ENCODE measurements at regions not wholly inside any gene's neighbourhood (a gene's known extent, or its start where the extent isn't known, plus 50 kb on each side); places are given as distances from the start of the nearest gene placed in this dataset.
"Not testable (repeated sequence)": the region's sequence is repeated elsewhere in the genome, so short reads cannot be mapped to it uniquely, and the experiment has no call there.

DNA sequence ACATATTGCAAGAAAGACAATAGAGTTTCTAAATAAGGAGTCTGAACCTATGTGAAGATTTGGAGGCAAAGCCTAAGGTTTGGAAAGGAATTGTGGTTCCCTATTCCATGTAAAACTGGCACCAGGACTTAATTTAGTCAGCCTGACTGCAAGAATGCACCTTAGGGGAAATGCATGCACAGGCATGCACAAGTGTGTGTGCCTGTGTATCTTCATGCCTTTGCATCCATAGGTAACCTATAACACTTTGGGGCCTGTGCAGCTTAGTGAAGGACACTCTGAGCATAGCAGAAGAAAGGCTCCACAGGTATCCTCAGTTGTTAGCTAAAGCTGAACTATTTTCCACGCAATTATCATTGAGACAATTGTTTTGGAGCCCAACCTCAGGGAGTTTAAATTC is 73.4 kb downstream of the RPRM start:
- no peak overlapping the region for H4K91ac ChIP-seq (ENCODE audit: low read length)
- H3K4me3 ChIP-seq (ENCODE audit: insufficient read depth in 1 of 2, low read depth in 1 of 2, low read length in 2 of 2), result no peak overlapping the region
- H2BK12ac ChIP-seq (ENCODE audit: low read length in 2 of 2), result no peak overlapping the region
- no peak overlapping the region for H4K8ac ChIP-seq (ENCODE audit: low read length)
- no peak overlapping the region for H3K4ac ChIP-seq (ENCODE audit: low read depth in 1 of 2, low read length in 2 of 2)
- no peaks in the 10 kb centered on the region for H3K79me1 ChIP-seq (replicated peaks; ENCODE audit: low read length, poor library complexity, severe bottlenecking)
- H3K9ac ChIP-seq (ENCODE audit: low read length), result no peak overlapping the region
- H2AK5ac ChIP-seq (ENCODE audit: low read length, severe bottlenecking), result no peak overlapping the region
- no peak overlapping the region for H2BK5ac ChIP-seq (ENCODE audit: low read depth, low read length, poor library complexity, severe bottlenecking)
- no CpG with 5 or more reads among the region's 1 CpG for WGBS
- H3K27ac ChIP-seq (ENCODE audit: low read length, poor library complexity, severe bottlenecking), result no peak overlapping the region
- DNase-seq, result no peak
- no peaks in the 10 kb centered on the region for H3K4me1 ChIP-seq (ENCODE audit: control insufficient read depth, insufficient read depth, low read depth, low read length)
- H3K18ac ChIP-seq (ENCODE audit: low read depth in 1 of 2, low read length in 2 of 2), result no peak overlapping the region
- no peaks in the 10 kb centered on the region for H3K9me3 ChIP-seq (ENCODE audit: control insufficient read depth, low read length)
- H3K4me2 ChIP-seq (ENCODE audit: low read length, poor library complexity, severe bottlenecking), result no peak overlapping the region
- no peak overlapping the region for H2BK120ac ChIP-seq (ENCODE audit: low read depth, low read length)
- no peak overlapping the region for H3K23ac ChIP-seq (ENCODE audit: low read length in 2 of 2)
- no peak overlapping the region for H2BK15ac ChIP-seq (ENCODE audit: low read depth, poor library complexity, severe bottlenecking)
- no peak overlapping the region for H3K14ac ChIP-seq (ENCODE audit: low read length in 2 of 2)
- no peaks in the 10 kb centered on the region for H3K36me3 ChIP-seq (ENCODE audit: control insufficient read depth in 1 of 2, insufficient read depth in 2 of 2, low read depth in 1 of 2, low read length in 2 of 2)
- H3K27me3 ChIP-seq (ENCODE audit: control insufficient read depth in 1 of 2, insufficient read depth in 1 of 2, low read length in 2 of 2), result no peaks in the 10 kb centered on the region
- H2AFZ ChIP-seq (ENCODE audit: low read depth, low read length), result no peak overlapping the region

DNA sequence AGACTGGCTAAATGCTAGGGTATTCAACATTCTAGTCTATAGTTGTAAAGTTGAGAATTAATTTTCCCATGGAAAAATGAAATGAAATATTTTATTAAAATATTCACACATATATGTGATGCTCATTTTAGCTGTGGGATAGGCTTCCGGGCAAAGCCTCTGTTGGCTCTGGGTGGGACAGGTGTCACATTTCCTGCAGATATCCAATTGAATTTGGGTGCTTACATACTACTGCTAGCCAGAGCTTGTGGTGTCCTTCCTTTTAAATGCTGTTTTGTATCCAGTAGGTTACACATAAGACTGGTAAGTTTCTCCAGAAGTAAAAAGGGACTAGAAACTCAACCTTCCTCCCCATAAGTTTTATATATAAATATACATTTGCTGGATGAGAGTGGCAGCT is 73.8 kb downstream of the RPRM start:
- H3K9ac ChIP-seq (ENCODE audit: low read length), result no peak overlapping the region
- no peaks in the 10 kb centered on the region for H3K9me3 ChIP-seq (ENCODE audit: control insufficient read depth, low read length)
- H3K23ac ChIP-seq (ENCODE audit: low read length in 2 of 2), result no peak overlapping the region
- no peak overlapping the region for H3K4ac ChIP-seq (ENCODE audit: low read depth in 1 of 2, low read length in 2 of 2)
- no peaks in the 10 kb centered on the region for H3K36me3 ChIP-seq (ENCODE audit: control insufficient read depth in 1 of 2, insufficient read depth in 2 of 2, low read depth in 1 of 2, low read length in 2 of 2)
- H3K27ac ChIP-seq (ENCODE audit: low read length, poor library complexity, severe bottlenecking), result no peak overlapping the region
- no peak overlapping the region for H4K91ac ChIP-seq (ENCODE audit: low read length)
- no peak overlapping the region for H2BK12ac ChIP-seq (ENCODE audit: low read length in 2 of 2)
- no peak overlapping the region for H2AFZ ChIP-seq (ENCODE audit: low read depth, low read length)
- no peak overlapping the region for H2BK120ac ChIP-seq (ENCODE audit: low read depth, low read length)
- no peak overlapping the region for H2BK15ac ChIP-seq (ENCODE audit: low read depth, poor library complexity, severe bottlenecking)
- H3K18ac ChIP-seq (ENCODE audit: low read depth in 1 of 2, low read length in 2 of 2), result no peak overlapping the region
- no peak overlapping the region for H2AK5ac ChIP-seq (ENCODE audit: low read length, severe bottlenecking)
- no peak overlapping the region for H3K4me3 ChIP-seq (ENCODE audit: insufficient read depth in 1 of 2, low read depth in 1 of 2, low read length in 2 of 2)
- H4K8ac ChIP-seq (ENCODE audit: low read length), result no peak overlapping the region
- no peak overlapping the region for H3K4me2 ChIP-seq (ENCODE audit: low read length, poor library complexity, severe bottlenecking)
- H3K79me1 ChIP-seq (replicated peaks; ENCODE audit: low read length, poor library complexity, severe bottlenecking), result no peaks in the 10 kb centered on the region
- H3K14ac ChIP-seq (ENCODE audit: low read length in 2 of 2), result no peak overlapping the region
- H3K27me3 ChIP-seq (ENCODE audit: control insufficient read depth in 1 of 2, insufficient read depth in 1 of 2, low read length in 2 of 2), result no peaks in the 10 kb centered on the region
- no peaks in the 10 kb centered on the region for H3K4me1 ChIP-seq (ENCODE audit: control insufficient read depth, insufficient read depth, low read depth, low read length)
- 100% methylated on average over 1 of the region's 1 CpG for WGBS
- H2BK5ac ChIP-seq (ENCODE audit: low read depth, low read length, poor library complexity, severe bottlenecking), result no peak overlapping the region
- DNase-seq, result no peak

DNA sequence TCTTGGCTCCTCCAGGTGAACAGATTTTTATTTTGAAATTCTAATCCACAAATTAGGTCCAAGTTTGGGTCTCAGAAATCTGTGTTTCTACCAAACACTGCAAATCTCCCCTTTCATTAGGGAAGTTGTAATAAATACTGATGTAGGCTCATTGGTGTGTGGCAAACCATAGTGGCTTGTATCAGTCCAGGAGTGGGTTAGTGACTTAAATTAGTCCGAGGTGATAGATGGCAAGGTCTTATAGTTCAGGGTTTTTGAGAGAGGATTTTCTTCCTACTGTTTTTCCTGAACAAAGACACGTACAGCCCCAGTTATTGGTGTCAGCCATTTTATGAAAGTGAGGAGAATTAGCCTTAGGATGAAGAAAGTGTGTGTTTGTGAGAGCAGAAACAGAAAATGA is 74.6 kb downstream of the RPRM start:
- no peak overlapping the region for H2BK12ac ChIP-seq (ENCODE audit: low read length in 2 of 2)
- H3K27ac ChIP-seq (ENCODE audit: low read length, poor library complexity, severe bottlenecking), result no peak overlapping the region
- no peak overlapping the region for H2AFZ ChIP-seq (ENCODE audit: low read depth, low read length)
- H3K18ac ChIP-seq (ENCODE audit: low read depth in 1 of 2, low read length in 2 of 2), result no peak overlapping the region
- H3K4me3 ChIP-seq (ENCODE audit: insufficient read depth in 1 of 2, low read depth in 1 of 2, low read length in 2 of 2), result no peak overlapping the region
- no peak overlapping the region for H3K14ac ChIP-seq (ENCODE audit: low read length in 2 of 2)
- H2AK5ac ChIP-seq (ENCODE audit: low read length, severe bottlenecking), result no peak overlapping the region
- H2BK15ac ChIP-seq (ENCODE audit: low read depth, poor library complexity, severe bottlenecking), result no peak overlapping the region
- 31% methylated on average over 1 of the region's 2 CpGs for WGBS
- H3K9me3 ChIP-seq (ENCODE audit: control insufficient read depth, low read length), result no peaks in the 10 kb centered on the region
- H3K36me3 ChIP-seq (ENCODE audit: control insufficient read depth in 1 of 2, insufficient read depth in 2 of 2, low read depth in 1 of 2, low read length in 2 of 2), result no peaks in the 10 kb centered on the region
- H3K27me3 ChIP-seq (ENCODE audit: control insufficient read depth in 1 of 2, insufficient read depth in 1 of 2, low read length in 2 of 2), result no peaks in the 10 kb centered on the region
- H3K79me1 ChIP-seq (replicated peaks; ENCODE audit: low read length, poor library complexity, severe bottlenecking), result no peaks in the 10 kb centered on the region
- no peak overlapping the region for H2BK120ac ChIP-seq (ENCODE audit: low read depth, low read length)
- no peaks in the 10 kb centered on the region for H3K4me1 ChIP-seq (ENCODE audit: control insufficient read depth, insufficient read depth, low read depth, low read length)
- no peak for DNase-seq
- no peak overlapping the region for H4K91ac ChIP-seq (ENCODE audit: low read length)
- no peak overlapping the region for H3K4me2 ChIP-seq (ENCODE audit: low read length, poor library complexity, severe bottlenecking)
- no peak overlapping the region for H3K23ac ChIP-seq (ENCODE audit: low read length in 2 of 2)
- no peak overlapping the region for H4K8ac ChIP-seq (ENCODE audit: low read length)
- no peak overlapping the region for H2BK5ac ChIP-seq (ENCODE audit: low read depth, low read length, poor library complexity, severe bottlenecking)
- no peak overlapping the region for H3K4ac ChIP-seq (ENCODE audit: low read depth in 1 of 2, low read length in 2 of 2)
- no peak overlapping the region for H3K9ac ChIP-seq (ENCODE audit: low read length)

DNA sequence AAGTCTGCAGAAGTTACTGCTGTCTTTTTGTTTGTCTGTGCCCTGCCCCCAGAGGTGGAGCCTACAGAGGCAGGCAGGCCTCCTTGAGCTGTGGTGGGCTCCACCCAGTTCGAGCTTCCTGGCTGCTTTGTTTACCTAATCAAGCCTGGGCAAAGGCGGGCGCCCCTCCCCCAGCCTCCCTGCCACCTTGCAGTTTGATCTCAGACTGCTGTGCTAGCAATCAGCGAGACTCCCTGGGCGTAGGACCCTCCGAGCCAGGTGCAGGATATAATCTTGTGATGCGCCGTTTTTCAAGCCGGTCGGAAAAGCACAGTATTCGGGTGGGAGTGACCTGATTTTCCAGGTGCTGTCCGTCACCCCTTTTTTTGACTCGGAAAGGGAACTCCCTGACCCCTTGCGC is 75.2 kb downstream of the RPRM start:
- not testable (repeated sequence) for H3K9me3 ChIP-seq (ENCODE audit: control insufficient read depth, low read length); H4K91ac ChIP-seq (ENCODE audit: low read length); H3K14ac ChIP-seq (ENCODE audit: low read length in 2 of 2); DNase-seq; H3K27ac ChIP-seq (ENCODE audit: low read length, poor library complexity, severe bottlenecking); H3K18ac ChIP-seq (ENCODE audit: low read depth in 1 of 2, low read length in 2 of 2); H2BK5ac ChIP-seq (ENCODE audit: low read depth, low read length, poor library complexity, severe bottlenecking); H3K79me1 ChIP-seq (replicated peaks; ENCODE audit: low read length, poor library complexity, severe bottlenecking); H2AK5ac ChIP-seq (ENCODE audit: low read length, severe bottlenecking); H3K9ac ChIP-seq (ENCODE audit: low read length); H3K36me3 ChIP-seq (ENCODE audit: control insufficient read depth in 1 of 2, insufficient read depth in 2 of 2, low read depth in 1 of 2, low read length in 2 of 2); H3K4me3 ChIP-seq (ENCODE audit: insufficient read depth in 1 of 2, low read depth in 1 of 2, low read length in 2 of 2); H4K8ac ChIP-seq (ENCODE audit: low read length); H3K4me1 ChIP-seq (ENCODE audit: control insufficient read depth, insufficient read depth, low read depth, low read length); H3K27me3 ChIP-seq (ENCODE audit: control insufficient read depth in 1 of 2, insufficient read depth in 1 of 2, low read length in 2 of 2); H2BK120ac ChIP-seq (ENCODE audit: low read depth, low read length); H3K4me2 ChIP-seq (ENCODE audit: low read length, poor library complexity, severe bottlenecking); H3K23ac ChIP-seq (ENCODE audit: low read length in 2 of 2); H3K4ac ChIP-seq (ENCODE audit: low read depth in 1 of 2, low read length in 2 of 2); H2BK15ac ChIP-seq (ENCODE audit: low read depth, poor library complexity, severe bottlenecking); H2AFZ ChIP-seq (ENCODE audit: low read depth, low read length); H2BK12ac ChIP-seq (ENCODE audit: low read length in 2 of 2)
- 32% methylated on average over 14 of the region's 14 CpGs for WGBS

All from mesenchymal stem cell (in vitro differentiated cells and primary cell).